B cell (primary cell): ENCODE measurements at regions not wholly inside any gene's neighbourhood (a gene's known extent, or its start where the extent isn't known, plus 50 kb on each side); places are given as distances from the start of the nearest gene placed in this dataset.

Experiments
- EZH2 ChIP-seq: IDR thresholded peaks from 2 replicates; pipeline ENCODE4 v1.6.1; 2012; ENCODE audit warnings: borderline replicate concordance, low read depth, mild to moderate bottlenecking, moderate library complexity, low read length; ENCODE audit not compliant: insufficient read depth, poor library complexity, severe bottlenecking
- TF ChIP-seq, protein P1 (sequence below): fragments of 200-600 bp; IDR thresholded peaks from one replicate; pipeline ENCODE4 v1.8.0; 2022; ENCODE audit warnings: antibody characterized with exemption, mild to moderate bottlenecking

DNA sequence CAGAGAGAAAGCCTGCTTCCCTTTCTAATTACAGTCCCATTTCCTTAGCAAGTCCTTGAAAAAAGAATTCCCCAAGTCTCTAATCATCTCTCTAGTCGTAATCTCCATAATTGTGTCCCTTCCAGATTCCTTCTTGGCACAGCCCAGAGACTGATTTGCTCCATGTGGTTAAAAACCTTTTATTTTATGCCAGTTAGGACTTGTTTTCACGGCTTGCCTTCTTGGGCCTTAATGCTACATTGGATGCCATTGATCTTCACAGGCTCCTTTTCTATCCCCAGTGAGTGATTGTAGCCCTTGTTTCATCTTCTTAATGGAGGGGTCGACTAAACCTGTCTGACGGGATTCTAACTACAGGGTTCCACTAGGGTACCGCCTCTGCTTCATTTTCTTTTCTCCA lies 650.6 kb upstream of the ARID1B start:
- TF ChIP-seq, protein P1, sequence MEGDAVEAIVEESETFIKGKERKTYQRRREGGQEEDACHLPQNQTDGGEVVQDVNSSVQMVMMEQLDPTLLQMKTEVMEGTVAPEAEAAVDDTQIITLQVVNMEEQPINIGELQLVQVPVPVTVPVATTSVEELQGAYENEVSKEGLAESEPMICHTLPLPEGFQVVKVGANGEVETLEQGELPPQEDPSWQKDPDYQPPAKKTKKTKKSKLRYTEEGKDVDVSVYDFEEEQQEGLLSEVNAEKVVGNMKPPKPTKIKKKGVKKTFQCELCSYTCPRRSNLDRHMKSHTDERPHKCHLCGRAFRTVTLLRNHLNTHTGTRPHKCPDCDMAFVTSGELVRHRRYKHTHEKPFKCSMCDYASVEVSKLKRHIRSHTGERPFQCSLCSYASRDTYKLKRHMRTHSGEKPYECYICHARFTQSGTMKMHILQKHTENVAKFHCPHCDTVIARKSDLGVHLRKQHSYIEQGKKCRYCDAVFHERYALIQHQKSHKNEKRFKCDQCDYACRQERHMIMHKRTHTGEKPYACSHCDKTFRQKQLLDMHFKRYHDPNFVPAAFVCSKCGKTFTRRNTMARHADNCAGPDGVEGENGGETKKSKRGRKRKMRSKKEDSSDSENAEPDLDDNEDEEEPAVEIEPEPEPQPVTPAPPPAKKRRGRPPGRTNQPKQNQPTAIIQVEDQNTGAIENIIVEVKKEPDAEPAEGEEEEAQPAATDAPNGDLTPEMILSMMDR = no peak
- TF ChIP-seq EZH2 = no peak
